ENCODE measurements at regions not wholly inside any gene's neighbourhood (a gene's known extent, or its start where the extent isn't known, plus 50 kb on each side); places are given as distances from the start of the nearest gene placed in this dataset.

DNA sequence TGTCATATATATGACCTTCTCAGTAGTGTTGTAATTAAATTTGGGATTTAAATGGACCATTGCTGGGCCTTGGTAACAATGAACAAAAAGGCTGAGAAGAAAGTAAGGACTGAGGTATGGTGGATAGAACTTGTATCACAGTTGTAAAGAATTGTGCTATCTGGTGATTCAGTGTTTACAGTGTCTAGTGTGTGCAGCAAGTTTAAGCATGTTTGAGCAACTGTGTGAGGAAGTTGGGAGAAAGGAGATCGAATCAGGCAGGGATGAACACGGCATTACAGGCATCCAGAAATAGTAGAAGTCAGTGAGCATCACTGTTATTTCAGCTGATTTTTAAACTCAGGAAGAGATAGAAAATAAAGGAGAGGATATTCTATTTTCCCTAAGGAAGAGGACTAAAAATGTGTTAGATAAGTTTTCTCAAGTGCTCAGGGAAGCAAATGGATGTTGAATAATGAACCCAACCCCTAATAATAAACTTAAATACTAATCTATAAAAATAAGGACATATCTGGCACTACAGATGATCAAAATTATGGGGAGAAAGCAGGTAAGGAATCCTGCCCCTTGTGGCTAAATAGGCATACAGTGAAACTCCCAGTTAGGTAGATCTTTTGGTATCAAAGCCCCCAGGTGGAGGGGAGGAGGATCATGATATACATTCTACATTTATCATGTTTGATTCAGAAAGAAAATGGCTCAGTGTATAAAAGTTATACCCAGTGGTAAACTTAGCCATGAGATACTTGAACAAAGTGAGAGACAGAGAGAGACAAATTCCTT lies 361.0 kb upstream of the ANO3 start:
- Histone ChIP-seq H3K27me3 (ENCODE audit: control insufficient read depth, insufficient read depth, low read length) (no peaks in the 10 kb centered on the region), H3K79me2 (ENCODE audit: control insufficient read depth, insufficient read depth, low read length) (no peaks in the 10 kb centered on the region), H4K20me1 (ENCODE audit: control insufficient read depth, extremely low read depth, insufficient read depth, low read length) (no peaks in the 10 kb centered on the region), H3K9me3 (ENCODE audit: control insufficient read depth, insufficient read depth, low read depth, low read length) (no peaks in the 10 kb centered on the region), H2AFZ (ENCODE audit: low read length) (no peak overlapping the region), H3K4me3 (replicated peaks in 1 of 4; ENCODE audit: control extremely low read depth in 1 of 4, insufficient read depth in 1 of 4, low read depth in 3 of 4, low read length in 4 of 4) (no peak overlapping the region), H3K9ac (ENCODE audit: insufficient read depth, low read length) (no peak overlapping the region), H3K27ac (ENCODE audit: insufficient read depth, low read length) (no peak overlapping the region), H3K4me1 (ENCODE audit: control insufficient read depth, extremely low read depth, insufficient read depth, low read length) (no peaks in the 10 kb centered on the region), H3K36me3 (ENCODE audit: control insufficient read depth, insufficient read depth, low read length) (no peaks in the 10 kb centered on the region), H3K4me2 (ENCODE audit: extremely low read depth, insufficient read depth, low read length) (no peak overlapping the region)
- TF ChIP-seq, protein P1, sequence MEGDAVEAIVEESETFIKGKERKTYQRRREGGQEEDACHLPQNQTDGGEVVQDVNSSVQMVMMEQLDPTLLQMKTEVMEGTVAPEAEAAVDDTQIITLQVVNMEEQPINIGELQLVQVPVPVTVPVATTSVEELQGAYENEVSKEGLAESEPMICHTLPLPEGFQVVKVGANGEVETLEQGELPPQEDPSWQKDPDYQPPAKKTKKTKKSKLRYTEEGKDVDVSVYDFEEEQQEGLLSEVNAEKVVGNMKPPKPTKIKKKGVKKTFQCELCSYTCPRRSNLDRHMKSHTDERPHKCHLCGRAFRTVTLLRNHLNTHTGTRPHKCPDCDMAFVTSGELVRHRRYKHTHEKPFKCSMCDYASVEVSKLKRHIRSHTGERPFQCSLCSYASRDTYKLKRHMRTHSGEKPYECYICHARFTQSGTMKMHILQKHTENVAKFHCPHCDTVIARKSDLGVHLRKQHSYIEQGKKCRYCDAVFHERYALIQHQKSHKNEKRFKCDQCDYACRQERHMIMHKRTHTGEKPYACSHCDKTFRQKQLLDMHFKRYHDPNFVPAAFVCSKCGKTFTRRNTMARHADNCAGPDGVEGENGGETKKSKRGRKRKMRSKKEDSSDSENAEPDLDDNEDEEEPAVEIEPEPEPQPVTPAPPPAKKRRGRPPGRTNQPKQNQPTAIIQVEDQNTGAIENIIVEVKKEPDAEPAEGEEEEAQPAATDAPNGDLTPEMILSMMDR (conservative IDR thresholded peaks at IDR 0.05 in 1 of 2, IDR thresholded peaks at IDR 0.05 in 1 of 2; ENCODE audit: low read depth in 1 of 2, low read length in 2 of 2) = peak in 1 of 2 donors; percentile 35
- TF ChIP-seq EZH2 (IDR thresholded peaks at IDR 0.05; ENCODE audit: low read length, missing control alignments) = no peak
- no peak for DNase-seq (ENCODE audit: low read depth in 2 of 2)

DNA sequence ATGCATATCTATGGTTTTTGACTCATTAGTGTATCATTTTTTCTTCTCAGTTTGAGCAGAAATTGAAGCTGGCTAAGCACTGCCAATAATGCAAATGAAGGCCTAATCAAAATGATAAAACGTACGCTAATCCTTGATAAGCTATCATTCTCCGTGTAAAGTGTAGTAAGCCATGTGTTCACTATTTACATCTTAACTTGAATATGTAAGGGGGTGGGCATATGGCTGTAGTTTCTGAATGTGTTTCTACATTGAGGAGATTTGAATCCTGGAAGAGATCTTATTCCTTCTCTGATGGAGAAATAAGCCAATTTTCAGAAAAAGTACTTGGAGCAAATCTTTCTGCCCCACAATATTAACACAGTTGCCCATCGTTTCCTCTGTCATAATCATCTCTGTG lies 351.8 kb upstream of the ANO3 start:
- Histone ChIP-seq H3K36me3 (ENCODE audit: control insufficient read depth, insufficient read depth, low read length) (no peaks in the 10 kb centered on the region), H3K79me2 (ENCODE audit: control insufficient read depth, insufficient read depth, low read length) (no peaks in the 10 kb centered on the region), H3K4me3 (replicated peaks in 1 of 4; ENCODE audit: control extremely low read depth in 1 of 4, insufficient read depth in 1 of 4, low read depth in 3 of 4, low read length in 4 of 4) (no peak overlapping the region), H3K27me3 (ENCODE audit: control insufficient read depth, insufficient read depth, low read length) (no peaks in the 10 kb centered on the region), H3K4me2 (ENCODE audit: extremely low read depth, insufficient read depth, low read length) (no peak overlapping the region), H3K27ac (ENCODE audit: insufficient read depth, low read length) (no peak overlapping the region), H2AFZ (ENCODE audit: low read length) (no peak overlapping the region), H3K9me3 (ENCODE audit: control insufficient read depth, insufficient read depth, low read depth, low read length) (no peaks in the 10 kb centered on the region), H3K9ac (ENCODE audit: insufficient read depth, low read length) (no peak overlapping the region), H3K4me1 (ENCODE audit: control insufficient read depth, extremely low read depth, insufficient read depth, low read length) (no peaks in the 10 kb centered on the region), H4K20me1 (ENCODE audit: control insufficient read depth, extremely low read depth, insufficient read depth, low read length) (no peaks in the 10 kb centered on the region)
- TF ChIP-seq EZH2 (IDR thresholded peaks at IDR 0.05; ENCODE audit: low read length, missing control alignments) = no peak
- TF ChIP-seq, protein P1 (conservative IDR thresholded peaks at IDR 0.05 in 1 of 2, IDR thresholded peaks at IDR 0.05 in 1 of 2; ENCODE audit: low read depth in 1 of 2, low read length in 2 of 2) = no peak
- no peak for DNase-seq (ENCODE audit: low read depth in 2 of 2)

DNA sequence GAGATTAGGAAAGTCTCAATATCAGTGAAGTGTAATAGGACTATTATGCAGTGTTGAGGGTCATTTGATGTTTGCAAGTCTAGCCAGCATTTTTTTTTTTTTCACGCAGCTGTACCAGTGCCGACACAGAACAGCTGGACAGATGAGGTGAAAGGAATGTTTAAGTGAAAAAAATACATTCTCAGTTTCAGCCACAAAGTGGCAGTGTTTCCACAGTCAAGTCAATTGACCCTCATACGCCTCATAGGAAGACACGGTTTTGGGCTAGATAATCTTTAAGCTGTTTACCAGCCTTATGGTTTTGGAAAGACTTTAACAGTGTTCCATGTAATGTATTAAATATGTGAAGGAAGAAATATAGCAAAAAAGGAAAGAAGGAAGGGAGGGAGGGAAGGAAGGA lies 349.9 kb upstream of the ANO3 start:
- Histone ChIP-seq H3K9me3 (ENCODE audit: control insufficient read depth, insufficient read depth, low read depth, low read length) (no peaks in the 10 kb centered on the region), H3K27me3 (ENCODE audit: control insufficient read depth, insufficient read depth, low read length) (no peaks in the 10 kb centered on the region), H3K36me3 (ENCODE audit: control insufficient read depth, insufficient read depth, low read length) (no peaks in the 10 kb centered on the region), H3K27ac (ENCODE audit: insufficient read depth, low read length) (no peak overlapping the region), H3K4me3 (replicated peaks in 1 of 4; ENCODE audit: control extremely low read depth in 1 of 4, insufficient read depth in 1 of 4, low read depth in 3 of 4, low read length in 4 of 4) (no peak overlapping the region), H3K79me2 (ENCODE audit: control insufficient read depth, insufficient read depth, low read length) (no peaks in the 10 kb centered on the region), H3K4me2 (ENCODE audit: extremely low read depth, insufficient read depth, low read length) (no peak overlapping the region), H2AFZ (ENCODE audit: low read length) (peak overlapping the region; percentile 45), H3K9ac (ENCODE audit: insufficient read depth, low read length) (no peak overlapping the region), H3K4me1 (ENCODE audit: control insufficient read depth, extremely low read depth, insufficient read depth, low read length) (no peaks in the 10 kb centered on the region), H4K20me1 (ENCODE audit: control insufficient read depth, extremely low read depth, insufficient read depth, low read length) (no peaks in the 10 kb centered on the region)
- TF ChIP-seq, protein P1 (conservative IDR thresholded peaks at IDR 0.05 in 1 of 2, IDR thresholded peaks at IDR 0.05 in 1 of 2; ENCODE audit: low read depth in 1 of 2, low read length in 2 of 2) = peak; percentile 54 to 63
- no peak for TF ChIP-seq EZH2 (IDR thresholded peaks at IDR 0.05; ENCODE audit: low read length, missing control alignments)
- peak; percentile 55 to 92 for DNase-seq (ENCODE audit: low read depth in 2 of 2)

Measured in fibroblast of lung (primary cell).